GM13977 (cell line): ENCODE measurements at regions not wholly inside any gene's neighbourhood (a gene's known extent, or its start where the extent isn't known, plus 50 kb on each side); places are given as distances from the start of the nearest gene placed in this dataset.

Source experiments
- DNase-seq: peaks from one replicate; pipeline ENCODE4 v3.0.0; 2012; ENCODE audit warnings: low spot score
- CTCF ChIP-seq: IDR thresholded peaks from 2 replicates; pipeline ENCODE4 v1.5.1; 2012; ENCODE audit warnings: mild to moderate bottlenecking, control low read depth; ENCODE audit not compliant: insufficient read depth; ENCODE audit errors: extremely low read depth, missing control alignments
- in situ Hi-C: fragments of 300-500 bp; cut with MboI; formaldehyde crosslinking; loops from one replicate; pipeline ENCODE4 v1.12.0; 2022; ENCODE audit warnings: low sequenced_read_pairs, low pct_unique_long_range_greater_than_20kb, mixed read lengths, inconsistent platforms; ENCODE audit not compliant: unreplicated experiment

- no peak for TF ChIP-seq CTCF
- DNase-seq: no peak
- in situ Hi-C loops: no loop called here
Measured at GRCh38 chr17:14690704-14691103, 389.8 kb downstream of the HS3ST3B1 start.

GRCh38 chr17:14688134-14688533 is 387.3 kb downstream of the HS3ST3B1 start:
- TF ChIP-seq CTCF: peak; percentile 7
- in situ Hi-C loops: no loop called here
- no peak for DNase-seq

- in situ Hi-C loops: no loop called here
- no peak for TF ChIP-seq CTCF
- DNase-seq: no peak
Measured at GRCh38 chr17:14672830-14673229, 371.9 kb downstream of the HS3ST3B1 start.

GRCh38 chr17:14670861-14671260 is 370.0 kb downstream of the HS3ST3B1 start:
- TF ChIP-seq CTCF: no peak
- in situ Hi-C loops: no loop called here

GRCh38 chr17:14664511-14664910 is 363.6 kb downstream of the HS3ST3B1 start:
- in situ Hi-C loops: no loop called here
- TF ChIP-seq CTCF: no peak
- no peak for DNase-seq

More at GRCh38 chr17:14670861-14671260, 370.0 kb downstream of the HS3ST3B1 start:
- DNase-seq: no peak

GRCh38 chr17:14641117-14641516 is 340.2 kb downstream of the HS3ST3B1 start:
- in situ Hi-C loops: no loop called here
- TF ChIP-seq CTCF: no peak
- no peak for DNase-seq

- in situ Hi-C loops: no loop called here
- DNase-seq: no peak
- TF ChIP-seq CTCF: no peak
Measured at GRCh38 chr17:14637260-14637659, 336.4 kb downstream of the HS3ST3B1 start.
